ENCODE measurements at regions not wholly inside any gene's neighbourhood (a gene's known extent, or its start where the extent isn't known, plus 50 kb on each side); places are given as distances from the start of the nearest gene placed in this dataset.

- peaks cover 14% of the 10 kb centered on the region for H3K4me1 Mint-ChIP-seq
- POLR2A ChIA-PET: interaction anchor here (0.6 kb wide), 1 partner anchor 9 kb away, joined by 4 read pairs; no protein-coding TSS in a partner anchor
- H3K36me3 Mint-ChIP-seq: peaks cover 2% of the 10 kb centered on the region
- peak overlapping the region; percentile 74 for H3K27ac Mint-ChIP-seq
- ATAC-seq (ENCODE audit: low read depth) (no peak), DNase-seq (no peak)
- peaks cover 2% of the 10 kb centered on the region for H3K27me3 Mint-ChIP-seq
- H3K4me3 Mint-ChIP-seq: no peak overlapping the region
- H3K9me3 Mint-ChIP-seq: peaks cover 2% of the 10 kb centered on the region
Measured at GRCh38 chr15:66901336-66902100, 163.9 kb upstream of the SMAD3 start.

- no peaks in the 10 kb centered on the region for H3K27me3 Mint-ChIP-seq
- POLR2A ChIA-PET: no interaction called here
- H3K27ac Mint-ChIP-seq: no peak overlapping the region
- peaks cover 2% of the 10 kb centered on the region for H3K36me3 Mint-ChIP-seq
- H3K4me3 Mint-ChIP-seq: no peak overlapping the region
- H3K9me3 Mint-ChIP-seq: peaks cover 2% of the 10 kb centered on the region
- no peak for ATAC-seq (ENCODE audit: low read depth)
- no peak for DNase-seq
- peaks cover 26% of the 10 kb centered on the region for H3K4me1 Mint-ChIP-seq
Measured at GRCh38 chr15:66905185-66905584, 160.2 kb upstream of the SMAD3 start.

GRCh38 chr15:66905954-66906353 lies 159.4 kb upstream of the SMAD3 start:
- ATAC-seq (ENCODE audit: low read depth) (no peak), DNase-seq (no peak)
- Mint-ChIP-seq H3K4me3 (no peak overlapping the region), H3K27me3 (no peaks in the 10 kb centered on the region), H3K36me3 (peaks cover 2% of the 10 kb centered on the region), H3K9me3 (peaks cover 2% of the 10 kb centered on the region), H3K4me1 (peaks cover 33% of the 10 kb centered on the region), H3K27ac (no peak overlapping the region)
- POLR2A ChIA-PET: no interaction called here

DNA sequence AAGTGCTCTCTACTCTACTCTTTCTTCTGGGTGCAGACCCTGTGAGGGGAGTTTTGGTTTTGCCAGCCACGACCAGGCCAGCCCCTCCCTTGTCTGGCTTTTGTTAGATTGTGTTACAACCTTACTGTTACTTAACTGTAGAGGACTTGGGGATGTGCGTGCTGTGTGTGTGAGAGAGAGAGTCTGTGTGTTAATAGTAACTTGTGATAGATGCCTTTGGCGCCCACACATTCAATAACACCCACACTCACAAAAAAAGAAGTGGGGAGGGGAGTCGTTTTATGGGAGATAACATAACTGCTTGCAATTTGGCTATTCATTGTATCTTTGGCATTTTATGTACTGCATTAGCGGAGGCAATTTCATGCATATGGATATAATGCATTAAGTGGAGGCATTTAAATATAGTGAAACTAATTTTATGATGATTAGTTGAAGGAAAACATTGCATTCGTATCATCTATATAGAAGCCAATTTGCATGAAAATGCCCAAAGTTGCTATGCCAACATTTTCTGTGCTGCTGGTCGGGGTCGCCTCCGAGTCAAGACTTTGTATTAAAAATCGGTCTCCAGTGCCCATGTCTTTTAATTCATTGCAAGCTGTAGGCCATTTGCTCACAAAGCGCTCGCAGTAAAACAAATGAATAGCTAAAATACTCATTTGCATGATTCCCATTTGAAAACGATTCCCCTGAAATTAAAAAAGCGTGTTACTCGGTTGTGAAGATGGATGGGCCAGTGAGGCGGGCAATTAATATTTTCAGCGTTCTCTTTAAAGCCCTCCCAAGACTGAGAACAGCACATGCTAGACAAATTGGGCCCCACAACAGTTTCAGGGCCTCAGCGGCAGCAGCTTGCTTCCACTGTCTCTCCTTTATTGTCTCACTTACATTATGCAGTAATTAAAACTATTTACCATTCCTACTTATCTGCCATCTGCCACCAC lies 158.5 kb upstream of the SMAD3 start:
- Mint-ChIP-seq H3K27me3 (no peaks in the 10 kb centered on the region), H3K4me3 (no peak overlapping the region), H3K4me1 (peaks cover 30% of the 10 kb centered on the region), H3K36me3 (peaks cover 2% of the 10 kb centered on the region), H3K27ac (peak overlapping the region; percentile 18), H3K9me3 (peaks cover 2% of the 10 kb centered on the region)
- ATAC-seq (ENCODE audit: low read depth) (no peak), DNase-seq (no peak)
- POLR2A ChIA-PET: no interaction called here

- ATAC-seq (ENCODE audit: low read depth) (no peak), DNase-seq (no peak)
- Mint-ChIP-seq H3K4me1 (peaks cover 40% of the 10 kb centered on the region), H3K4me3 (no peak overlapping the region), H3K9me3 (no peaks in the 10 kb centered on the region), H3K27me3 (no peaks in the 10 kb centered on the region), H3K27ac (peak overlapping the region; percentile 40), H3K36me3 (peaks cover 2% of the 10 kb centered on the region)
- POLR2A ChIA-PET: interaction anchor here (1.5 kb wide), 1 partner anchor 14 kb away, joined by 3 read pairs; no protein-coding TSS in a partner anchor
Measured at GRCh38 chr15:66907826-66908743, 157.3 kb upstream of the SMAD3 start.

GRCh38 chr15:66908744-66909095 lies 156.7 kb upstream of the SMAD3 start:
- H3K4me1 Mint-ChIP-seq: peaks cover 40% of the 10 kb centered on the region
- no peaks in the 10 kb centered on the region for H3K27me3 Mint-ChIP-seq
- POLR2A ChIA-PET: interaction anchor here (1.5 kb wide), 1 partner anchor 14 kb away, joined by 3 read pairs; no protein-coding TSS in a partner anchor
- DNase-seq (no peak), ATAC-seq (ENCODE audit: low read depth) (peak; percentile 41)
- H3K27ac Mint-ChIP-seq: peak overlapping the region; percentile 40
- peaks cover 2% of the 10 kb centered on the region for H3K36me3 Mint-ChIP-seq
- H3K9me3 Mint-ChIP-seq: no peaks in the 10 kb centered on the region
- no peak overlapping the region for H3K4me3 Mint-ChIP-seq

GRCh38 chr15:66909381-66909890 lies 156.0 kb upstream of the SMAD3 start:
- no peaks in the 10 kb centered on the region for H3K27me3 Mint-ChIP-seq
- peaks cover 39% of the 10 kb centered on the region for H3K4me1 Mint-ChIP-seq
- H3K36me3 Mint-ChIP-seq: peaks cover 4% of the 10 kb centered on the region
- DNase-seq (no peak), ATAC-seq (ENCODE audit: low read depth) (no peak)
- H3K9me3 Mint-ChIP-seq: no peaks in the 10 kb centered on the region
- POLR2A ChIA-PET: interaction anchor here (1.5 kb wide), 1 partner anchor 13 kb away, joined by 3 read pairs; no protein-coding TSS in a partner anchor
- H3K27ac Mint-ChIP-seq: no peak overlapping the region
- no peak overlapping the region for H3K4me3 Mint-ChIP-seq

DNA sequence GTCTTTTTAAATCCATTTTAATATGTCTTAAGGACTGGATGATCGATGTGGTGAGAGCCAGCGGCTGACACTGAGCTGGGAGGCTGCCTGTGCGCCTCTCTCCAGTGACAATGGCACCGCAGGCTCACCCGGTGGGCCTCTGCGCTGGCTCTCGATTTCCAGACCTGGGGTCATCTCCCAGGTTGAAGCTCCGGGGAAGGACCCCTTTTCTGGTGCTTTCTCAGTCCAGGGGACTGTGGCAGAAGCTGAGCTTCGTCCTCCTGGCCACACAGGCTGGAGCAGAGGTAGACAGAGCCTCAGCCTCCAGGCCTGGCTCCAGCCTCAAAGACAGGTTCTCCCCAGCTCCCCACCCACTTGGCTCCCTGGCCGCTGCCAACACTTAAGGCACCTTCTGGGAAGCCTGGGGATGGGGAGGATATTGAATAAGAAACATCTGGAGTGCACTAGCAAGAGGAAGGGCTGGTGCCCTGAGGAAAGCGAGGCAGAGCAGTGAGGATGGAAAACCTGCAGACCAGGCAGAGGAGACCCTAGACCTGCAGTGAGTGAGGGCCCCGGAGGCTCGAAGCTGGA lies 154.2 kb upstream of the SMAD3 start:
- peaks cover 6% of the 10 kb centered on the region for H3K27me3 Mint-ChIP-seq
- POLR2A ChIA-PET: interaction anchor here (0.7 to 1.0 kb wide), 3 partner anchors 223 to 1519 kb away, joined by 3 to 5 read pairs (median 3); no protein-coding TSS in a partner anchor
- ATAC-seq (ENCODE audit: low read depth) (no peak), DNase-seq (no peak)
- H3K27ac Mint-ChIP-seq: peak overlapping the region; percentile 35
- H3K4me1 Mint-ChIP-seq: peaks cover 41% of the 10 kb centered on the region
- peaks cover 1% of the 10 kb centered on the region for H3K9me3 Mint-ChIP-seq
- peak overlapping the region; percentile 19 for H3K4me3 Mint-ChIP-seq
- H3K36me3 Mint-ChIP-seq: peaks cover 7% of the 10 kb centered on the region

- ATAC-seq (ENCODE audit: low read depth) (peak; percentile 91), DNase-seq (peak; percentile 46)
- POLR2A ChIA-PET: interaction anchor here (0.7 to 1.0 kb wide), 4 partner anchors 222 to 1518 kb away, joined by 3 to 5 read pairs (median 3); no protein-coding TSS in a partner anchor
- peaks cover 9% of the 10 kb centered on the region for H3K36me3 Mint-ChIP-seq
- H3K27me3 Mint-ChIP-seq: peaks cover 11% of the 10 kb centered on the region
- peaks cover 4% of the 10 kb centered on the region for H3K9me3 Mint-ChIP-seq
- peak overlapping the region; percentile 77 for H3K27ac Mint-ChIP-seq
- peaks cover 41% of the 10 kb centered on the region for H3K4me1 Mint-ChIP-seq
- peak overlapping the region; percentile 56 for H3K4me3 Mint-ChIP-seq
Measured at GRCh38 chr15:66912001-66912400, 153.4 kb upstream of the SMAD3 start.

- Mint-ChIP-seq H3K4me3 (peak overlapping the region; percentile 33), H3K27me3 (peaks cover 11% of the 10 kb centered on the region), H3K9me3 (peaks cover 7% of the 10 kb centered on the region), H3K27ac (peak overlapping the region; percentile 77), H3K36me3 (peaks cover 9% of the 10 kb centered on the region), H3K4me1 (peaks cover 41% of the 10 kb centered on the region)
- ATAC-seq (ENCODE audit: low read depth): no peak
- POLR2A ChIA-PET: interaction anchor here (0.7 to 1.0 kb wide), 2 partner anchors 222 to 226 kb away, joined by 3 to 5 read pairs; no protein-coding TSS in a partner anchor
- DNase-seq: no peak
Measured at GRCh38 chr15:66912441-66912840, 153.0 kb upstream of the SMAD3 start.

- ATAC-seq (ENCODE audit: low read depth) (no peak), DNase-seq (no peak)
- Mint-ChIP-seq H3K27ac (no peak overlapping the region), H3K36me3 (peaks cover 9% of the 10 kb centered on the region), H3K4me3 (no peak overlapping the region), H3K4me1 (peaks cover 8% of the 10 kb centered on the region), H3K9me3 (peaks cover 18% of the 10 kb centered on the region), H3K27me3 (peaks cover 18% of the 10 kb centered on the region)
- POLR2A ChIA-PET: no interaction called here
Measured at GRCh38 chr15:66917904-66918448, 147.4 kb upstream of the SMAD3 start.

GRCh38 chr15:66919421-66919820 lies 146.0 kb upstream of the SMAD3 start:
- POLR2A ChIA-PET: no interaction called here
- H3K4me3 Mint-ChIP-seq: no peak overlapping the region

More at GRCh38 chr15:66919421-66919820, 146.0 kb upstream of the SMAD3 start:
- peaks cover 7% of the 10 kb centered on the region for H3K36me3 Mint-ChIP-seq
- ATAC-seq (ENCODE audit: low read depth) (no peak), DNase-seq (no peak)
- peaks cover 18% of the 10 kb centered on the region for H3K27me3 Mint-ChIP-seq
- no peak overlapping the region for H3K27ac Mint-ChIP-seq
- peaks cover 21% of the 10 kb centered on the region for H3K9me3 Mint-ChIP-seq
- peaks cover 12% of the 10 kb centered on the region for H3K4me1 Mint-ChIP-seq
